Endothelial cell of umbilical vein (primary cell): ENCODE measurements at regions not wholly inside any gene's neighbourhood (a gene's known extent, or its start where the extent isn't known, plus 50 kb on each side); places are given as distances from the start of the nearest gene placed in this dataset.

Experiments used
- BruUV-seq: library from RNA; stranded (reverse); fragments of 400-500 nt; replicated peaks from 2 replicates; lab custom pipeline; 2021; lab: Mats Ljungman, UMichigan
- CTCF ChIA-PET: fragments of 300-600, 350-600 bp; sonication (Branson Sonifier 250); formaldehyde crosslinking; loops from one replicate; lab custom pipeline; 2021; ENCODE audit warnings: antibody characterized with exemption, inconsistent platforms; lab: Charles Lee
- POLR2A ChIA-PET: fragments of 300-600, 350-600 bp; sonication (Branson Sonifier 250); formaldehyde crosslinking; loops from one replicate; lab custom pipeline; 2021; ENCODE audit warnings: antibody characterized with exemption, inconsistent platforms; lab: Charles Lee
- DNase-seq: peaks from one replicate; pipeline ENCODE4 v3.0.0-alpha.2; 2011; ENCODE audit warnings: low read depth, low spot score
- FAIRE-seq: peaks from 2 replicates; lab custom pipeline; 2011; peaks lifted over from hg19 to GRCh38; lab: Jason Lieb, UNC
- H2AFZ ChIP-seq: 2 replicates; pipeline ENCODE4 v1.6.0; 2012; ENCODE audit warnings: low read depth, low read length, control low read depth, inconsistent platforms
- H3K27ac ChIP-seq: 2 replicates; pipeline ENCODE4 v1.5.1; 2011; ENCODE audit warnings: low read depth, mild to moderate bottlenecking, control low read depth, low read length, moderate library complexity; ENCODE audit not compliant: insufficient read depth
- H3K27me3 ChIP-seq, 2 experiments: 2 replicates each; pipeline versions ENCODE4 v1.6.0 to v1.6.1; 2011; ENCODE audit warnings: low read length in 2 of 2, mixed read lengths in 1 of 2; ENCODE audit not compliant: control insufficient read depth in 2 of 2, insufficient read depth in 2 of 2
- H3K36me3 ChIP-seq, 2 experiments: 2 replicates in 1 of 2; 3 replicates in 1 of 2; pipeline ENCODE4 v1.5.1; 2011; ENCODE audit warnings: low read length in 2 of 2, mild to moderate bottlenecking in 1 of 2, moderate library complexity in 1 of 2; ENCODE audit not compliant: control insufficient read depth in 2 of 2, insufficient read depth in 2 of 2; ENCODE audit errors: extremely low read depth in 1 of 2
- H3K4me1 ChIP-seq: 3 replicates; pipeline ENCODE4 v1.5.1; 2011; ENCODE audit warnings: mild to moderate bottlenecking, low read length; ENCODE audit not compliant: control insufficient read depth, insufficient read depth; ENCODE audit errors: extremely low read depth
- H3K4me2 ChIP-seq: 2 replicates; pipeline ENCODE4 v1.6.1; 2011; ENCODE audit warnings: low read length, control low read depth, mixed read lengths; ENCODE audit not compliant: insufficient read depth
- H3K4me3 ChIP-seq, 3 experiments: fragments of 200-600 bp in 1 of 3; sonication (generic), shearing (Covaris generic) in 1 of 3; replicated peaks in 1 of 3; 2 replicates each; pipeline ENCODE4 v1.5.1; 2011 to 2016; ENCODE audit warnings: control low read depth in 3 of 3, low read length in 3 of 3, mild to moderate bottlenecking in 2 of 3, inconsistent platforms in 1 of 3, low read depth in 1 of 3, moderate library complexity in 1 of 3; ENCODE audit not compliant: insufficient read depth in 1 of 3
- H3K79me2 ChIP-seq: 2 replicates; pipeline ENCODE4 v1.6.0; 2012; ENCODE audit warnings: low read length, inconsistent platforms; ENCODE audit not compliant: control insufficient read depth, insufficient read depth
- H3K9ac ChIP-seq: replicated peaks from 2 replicates; pipeline ENCODE3; 2011; ENCODE audit warnings: low read length, control low read depth; ENCODE audit not compliant: insufficient read depth; ENCODE audit errors: extremely low read depth
- H3K9me1 ChIP-seq: replicated peaks from 3 replicates; pipeline ENCODE4 v1.6.0; 2011; ENCODE audit warnings: mild to moderate bottlenecking, low read length; ENCODE audit not compliant: control insufficient read depth, insufficient read depth; ENCODE audit errors: extremely low read depth
- H3K9me3 ChIP-seq: replicated peaks from 2 replicates; pipeline ENCODE4 v1.5.1; 2012; ENCODE audit warnings: low read length, inconsistent platforms; ENCODE audit not compliant: control insufficient read depth, insufficient read depth
- H4K20me1 ChIP-seq: replicated peaks from 2 replicates; pipeline ENCODE3; 2011; ENCODE audit warnings: mild to moderate bottlenecking, low read length; ENCODE audit not compliant: control insufficient read depth, insufficient read depth; ENCODE audit errors: extremely low read depth
- EZH2 ChIP-seq: IDR thresholded peaks from 2 replicates; pipeline ENCODE4 v1.6.1; 2012; ENCODE audit warnings: borderline replicate concordance, low read depth, mild to moderate bottlenecking, moderate library complexity, low read length, inconsistent platforms; ENCODE audit not compliant: severe bottlenecking
- FOS ChIP-seq: IDR thresholded peaks from 2 replicates; pipeline ENCODE4 v1.6.1; 2011; ENCODE audit warnings: mild to moderate bottlenecking, low read length, moderate library complexity, borderline replicate concordance; ENCODE audit not compliant: insufficient read depth
- GATA2 ChIP-seq: IDR thresholded peaks from 2 replicates; pipeline ENCODE4 v1.7.0; 2011; ENCODE audit warnings: low read depth, mild to moderate bottlenecking, moderate library complexity, mixed read lengths, low read length; ENCODE audit not compliant: insufficient read length, insufficient read depth
- JUN ChIP-seq: IDR thresholded peaks from 2 replicates; pipeline ENCODE4 v1.6.1; 2011; ENCODE audit warnings: borderline replicate concordance, low read depth; ENCODE audit not compliant: insufficient read length, insufficient read depth
- MYC ChIP-seq: IDR thresholded peaks from one replicate; pipeline ENCODE4 v1.6.1; 2011; ENCODE audit warnings: mild to moderate bottlenecking, low read depth, low read length
- POLR2A ChIP-seq: IDR thresholded peaks from 2 replicates; pipeline ENCODE4 v1.6.1; 2012; ENCODE audit warnings: low read depth, mild to moderate bottlenecking, control low read depth, low read length
- POLR2AphosphoS5 ChIP-seq: IDR thresholded peaks from 2 replicates; pipeline ENCODE4 v1.6.1; 2012; ENCODE audit warnings: low read depth, mild to moderate bottlenecking, control low read depth, low read length, moderate library complexity; ENCODE audit not compliant: insufficient read depth
- dilution Hi-C: fragments of 300-500 bp; cut with MboI; formaldehyde crosslinking; loops from one replicate; pipeline ENCODE4 v1.15.0; 2019; ENCODE audit warnings: low sequenced_read_pairs; ENCODE audit not compliant: extremely low pct_ligation_motif_present
- intact Hi-C: fragments of 100-400 bp; cut with micrococcal nuclease; formaldehyde crosslinking; loops from one replicate; pipeline ENCODE4 v1.10.0; 2022
- TF ChIP-seq, protein P1 (sequence below): IDR thresholded peaks from 2 replicates; pipeline ENCODE4 v1.6.1; 2011; ENCODE audit not compliant: insufficient read depth, insufficient read length
- TF ChIP-seq, protein P2 (sequence below), 2 donors: IDR thresholded peaks; 1 replicate in 1 of 2; 2 replicates in 1 of 2; pipeline ENCODE4 v1.5.1; 2011; ENCODE audit warnings: low read length in 2 of 2, mild to moderate bottlenecking in 2 of 2, moderate library complexity in 2 of 2, control low read depth in 1 of 2, inconsistent platforms in 1 of 2, low read depth in 1 of 2; ENCODE audit not compliant: insufficient read depth in 1 of 2; ENCODE audit errors: extremely low read depth in 1 of 2

DNA sequence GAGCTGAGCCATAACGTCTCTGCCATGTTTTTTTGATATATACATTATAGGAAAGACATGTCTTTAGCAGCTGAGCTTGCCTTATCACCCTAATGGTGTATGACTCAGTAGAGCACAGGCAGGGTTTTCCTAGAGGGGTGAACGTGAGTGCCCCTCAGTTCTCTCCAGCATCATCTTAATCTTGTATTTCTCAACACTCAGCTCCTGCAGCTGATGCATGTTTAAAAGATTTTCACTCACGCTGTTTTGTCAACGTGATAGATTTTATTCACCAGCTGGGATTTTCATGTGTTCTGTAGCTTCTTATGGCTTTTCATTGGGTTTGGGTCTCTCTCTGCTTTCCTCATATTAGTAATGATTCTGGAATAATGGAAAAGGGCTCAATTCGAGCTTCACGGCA is 186.0 kb upstream of the PMFBP1 start:
- Histone ChIP-seq H2AFZ (no peak overlapping the region), H4K20me1 (no peaks in the 10 kb centered on the region), H3K4me3 (no peak overlapping the region), H3K9me1 (no peaks in the 10 kb centered on the region), H3K9ac (no peak overlapping the region), H3K4me2 (no peak overlapping the region), H3K9me3 (no peaks in the 10 kb centered on the region), H3K4me1 (peaks cover 7% of the 10 kb centered on the region), H3K36me3 (no peaks in the 10 kb centered on the region), H3K27me3 (no peaks in the 10 kb centered on the region), H3K27ac (no peak overlapping the region), H3K79me2 (no peaks in the 10 kb centered on the region)
- dilution Hi-C loops: no loop called here
- FAIRE-seq (no peak), DNase-seq (no peak)
- POLR2A ChIA-PET: no interaction called here
- TF ChIP-seq POLR2A (no peak), POLR2AphosphoS5 (no peak), FOS (no peak), EZH2 (no peak), GATA2 (no peak), JUN (no peak), MYC (no peak)
- TF ChIP-seq, protein P1, sequence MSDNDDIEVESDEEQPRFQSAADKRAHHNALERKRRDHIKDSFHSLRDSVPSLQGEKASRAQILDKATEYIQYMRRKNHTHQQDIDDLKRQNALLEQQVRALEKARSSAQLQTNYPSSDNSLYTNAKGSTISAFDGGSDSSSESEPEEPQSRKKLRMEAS: no peak
- TF ChIP-seq, protein P2, sequence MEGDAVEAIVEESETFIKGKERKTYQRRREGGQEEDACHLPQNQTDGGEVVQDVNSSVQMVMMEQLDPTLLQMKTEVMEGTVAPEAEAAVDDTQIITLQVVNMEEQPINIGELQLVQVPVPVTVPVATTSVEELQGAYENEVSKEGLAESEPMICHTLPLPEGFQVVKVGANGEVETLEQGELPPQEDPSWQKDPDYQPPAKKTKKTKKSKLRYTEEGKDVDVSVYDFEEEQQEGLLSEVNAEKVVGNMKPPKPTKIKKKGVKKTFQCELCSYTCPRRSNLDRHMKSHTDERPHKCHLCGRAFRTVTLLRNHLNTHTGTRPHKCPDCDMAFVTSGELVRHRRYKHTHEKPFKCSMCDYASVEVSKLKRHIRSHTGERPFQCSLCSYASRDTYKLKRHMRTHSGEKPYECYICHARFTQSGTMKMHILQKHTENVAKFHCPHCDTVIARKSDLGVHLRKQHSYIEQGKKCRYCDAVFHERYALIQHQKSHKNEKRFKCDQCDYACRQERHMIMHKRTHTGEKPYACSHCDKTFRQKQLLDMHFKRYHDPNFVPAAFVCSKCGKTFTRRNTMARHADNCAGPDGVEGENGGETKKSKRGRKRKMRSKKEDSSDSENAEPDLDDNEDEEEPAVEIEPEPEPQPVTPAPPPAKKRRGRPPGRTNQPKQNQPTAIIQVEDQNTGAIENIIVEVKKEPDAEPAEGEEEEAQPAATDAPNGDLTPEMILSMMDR (IDR thresholded peaks at IDR 0.05; ENCODE audit: extremely low read depth in 1 of 2, insufficient read depth in 1 of 2, low read depth in 1 of 2, low read length in 2 of 2): no peak
- BruUV-seq: no TSS peak
- CTCF ChIA-PET: interaction anchor here (0.9 to 1.4 kb wide), 2 partner anchors 11 to 42 kb away, joined by 4 to 6 read pairs; no protein-coding TSS in a partner anchor
- intact Hi-C loops: no loop called here
